NCI-H2196 (cell line): ENCODE measurements at regions not wholly inside any gene's neighbourhood (a gene's known extent, or its start where the extent isn't known, plus 50 kb on each side); places are given as distances from the start of the nearest gene placed in this dataset.
A peak's percentile ranks its signal among the peaks of the same experiment; 100 is the strongest.
"Not testable (repeated sequence)": the region's sequence is repeated elsewhere in the genome, so short reads cannot be mapped to it uniquely, and the experiment has no call there.

Experiments used
- DNase-seq: peaks from one replicate; lab custom pipeline; 2025; ENCODE audit not compliant: unreplicated experiment; lab: John Stamatoyannopoulos, UW

DNA sequence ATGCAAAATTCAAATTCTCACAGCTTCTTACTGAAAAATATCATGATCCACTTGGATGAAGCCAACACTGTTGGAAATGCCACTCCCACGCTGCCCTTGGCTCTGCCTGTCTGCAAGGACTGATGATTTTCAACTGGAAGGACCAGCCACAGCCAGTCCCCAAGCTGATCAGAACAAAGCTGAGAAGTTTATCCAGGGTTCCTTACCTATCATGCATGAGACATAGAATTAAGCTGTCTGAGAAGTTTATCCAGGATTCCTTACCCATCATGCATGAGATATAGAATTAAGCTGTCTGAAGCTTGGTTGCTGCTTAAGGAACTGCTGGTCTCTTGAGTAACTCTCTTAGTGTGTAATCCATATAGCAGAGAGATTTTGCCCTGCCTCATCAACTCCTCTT is 159.8 kb upstream of the TMEM260 start:
- no peak for DNase-seq

GRCh38 chr14:56422221-56422620 is 157.4 kb upstream of the TMEM260 start:
- DNase-seq: no peak

DNA sequence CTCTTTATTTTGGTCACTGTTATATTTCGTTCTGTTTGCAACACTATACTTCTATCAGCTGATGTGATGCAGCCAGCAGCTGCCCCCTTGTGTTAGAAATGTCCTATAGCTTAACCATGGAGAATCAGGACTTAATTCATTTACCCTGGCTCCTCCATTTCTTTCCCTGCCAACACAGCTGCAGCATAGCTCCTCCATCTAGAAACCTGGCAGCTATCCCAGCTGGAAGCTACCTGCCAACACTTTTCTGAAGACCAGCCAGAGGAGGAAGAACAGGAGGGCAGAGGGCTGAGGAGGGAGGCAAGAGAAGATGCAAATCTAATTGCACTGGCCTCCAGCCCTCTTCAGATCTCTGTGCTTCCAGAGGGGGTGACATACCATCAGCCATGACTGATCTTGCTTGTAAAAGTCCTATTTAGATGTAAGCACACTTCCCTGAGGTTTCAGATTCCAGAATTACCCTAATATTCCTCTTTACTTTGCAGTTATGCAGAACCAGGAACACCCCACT is 156.8 kb upstream of the TMEM260 start:
- peak; percentile 90 for DNase-seq

DNA sequence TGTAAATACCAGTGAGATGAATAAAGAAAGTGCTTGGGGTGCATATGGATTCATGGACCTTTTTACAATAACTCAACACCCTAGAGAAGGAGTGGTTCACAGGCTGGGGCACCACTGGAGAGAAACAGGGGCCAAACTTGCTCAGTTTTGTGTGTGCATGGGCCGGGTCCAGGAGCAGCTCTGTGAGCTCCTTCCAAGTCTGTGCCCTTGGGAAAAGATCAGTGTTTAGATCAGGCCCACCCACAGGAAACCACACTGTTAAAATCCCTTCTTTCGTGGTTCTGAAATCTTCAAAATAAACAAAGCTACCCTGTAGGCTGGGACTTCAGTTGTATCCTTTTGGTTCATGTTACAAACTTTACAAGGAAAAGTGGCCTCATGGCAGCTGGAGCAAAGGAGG is 156.1 kb upstream of the TMEM260 start:
- DNase-seq: no peak

DNA sequence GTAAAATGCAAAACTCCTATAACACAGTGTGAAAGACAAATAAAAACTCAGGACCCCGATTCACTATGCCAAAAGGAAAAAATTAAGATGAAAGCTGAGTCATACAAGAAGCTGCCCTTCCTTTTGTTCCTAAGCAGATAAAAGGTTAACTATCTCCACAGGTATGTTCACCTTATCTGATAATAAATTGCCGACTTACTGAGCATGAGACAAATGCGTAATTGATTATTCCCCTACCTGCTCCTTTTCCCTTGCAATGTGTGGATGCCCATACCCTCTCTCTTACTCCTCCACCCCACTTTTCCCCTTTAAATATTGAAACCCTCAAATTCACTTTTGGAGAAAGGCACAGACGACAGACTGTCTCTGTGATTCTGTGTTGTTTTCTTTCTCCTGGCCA is 148.6 kb upstream of the TMEM260 start:
- DNase-seq: no peak

DNA sequence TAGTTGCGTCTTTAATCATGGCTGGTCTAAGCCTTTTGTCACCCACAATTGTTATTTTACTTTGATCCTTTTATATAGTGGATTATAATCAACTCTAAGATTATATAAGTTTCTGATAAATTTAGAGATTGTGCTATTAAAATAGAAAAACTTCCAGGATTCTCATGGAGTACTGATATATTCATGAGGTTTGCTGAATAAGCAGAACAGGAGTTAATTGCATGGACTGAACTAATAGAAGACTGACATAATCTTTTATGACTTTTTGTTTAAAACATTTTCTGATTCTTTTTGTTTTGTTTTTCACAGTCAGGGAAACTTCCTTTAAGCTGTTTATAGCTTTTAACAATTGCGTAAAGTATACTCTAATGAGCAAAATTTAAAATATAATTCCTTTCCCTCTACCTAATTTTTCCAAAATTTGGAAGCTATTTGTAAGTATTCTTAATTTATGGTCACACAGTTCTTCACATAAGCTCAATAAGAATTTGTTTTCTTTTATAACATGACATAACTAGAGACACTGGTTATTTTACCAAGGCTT is 129.9 kb upstream of the TMEM260 start:
- no peak for DNase-seq

GRCh38 chr14:56452940-56453339 is 126.7 kb upstream of the TMEM260 start:
- no peak for DNase-seq

- not testable (repeated sequence) for DNase-seq
Observed at GRCh38 chr14:56454680-56455079, 124.9 kb upstream of the TMEM260 start.

DNA sequence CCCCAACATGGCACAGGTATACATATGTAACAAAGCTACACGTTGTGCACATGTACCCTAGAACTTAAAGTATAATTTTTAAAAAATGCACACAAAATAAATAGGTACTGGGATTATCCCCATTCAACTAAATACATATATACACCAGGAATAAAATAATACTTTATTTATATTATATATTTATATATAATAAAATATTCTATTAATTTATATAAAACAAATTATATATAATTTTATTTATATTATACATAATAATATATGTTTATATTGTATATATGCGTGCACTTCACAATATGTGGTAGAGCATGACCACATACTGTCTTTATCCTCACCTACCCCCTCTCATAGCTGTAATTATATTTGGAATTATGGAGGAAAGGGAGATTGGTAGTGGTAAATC is 119.1 kb upstream of the TMEM260 start:
- DNase-seq: no peak

GRCh38 chr14:56461276-56462275 is 118.0 kb upstream of the TMEM260 start:
- no peak for DNase-seq

GRCh38 chr14:56463271-56463890 is 116.2 kb upstream of the TMEM260 start:
- no peak for DNase-seq

DNA sequence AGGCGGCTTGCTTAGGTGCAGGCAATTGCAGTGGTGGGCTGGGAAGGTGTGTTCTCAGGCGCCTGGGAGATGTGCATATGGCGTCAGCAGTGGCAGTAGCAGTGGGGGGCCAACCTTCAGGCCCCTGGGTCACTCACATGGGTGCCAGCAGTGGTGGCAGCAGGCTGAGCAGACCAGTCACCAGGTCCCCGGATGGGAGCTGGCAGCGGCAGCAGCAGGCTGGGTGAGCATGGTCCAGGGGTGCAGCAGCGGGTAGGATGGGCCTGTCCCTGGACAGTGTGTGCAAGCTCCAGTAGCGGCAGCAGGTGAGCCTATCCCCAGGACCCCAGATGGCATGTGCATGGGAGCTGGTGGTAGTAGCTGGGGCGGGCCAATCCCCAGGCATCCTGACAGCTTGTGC is 108.5 kb upstream of the TMEM260 start:
- no peak for DNase-seq

DNA sequence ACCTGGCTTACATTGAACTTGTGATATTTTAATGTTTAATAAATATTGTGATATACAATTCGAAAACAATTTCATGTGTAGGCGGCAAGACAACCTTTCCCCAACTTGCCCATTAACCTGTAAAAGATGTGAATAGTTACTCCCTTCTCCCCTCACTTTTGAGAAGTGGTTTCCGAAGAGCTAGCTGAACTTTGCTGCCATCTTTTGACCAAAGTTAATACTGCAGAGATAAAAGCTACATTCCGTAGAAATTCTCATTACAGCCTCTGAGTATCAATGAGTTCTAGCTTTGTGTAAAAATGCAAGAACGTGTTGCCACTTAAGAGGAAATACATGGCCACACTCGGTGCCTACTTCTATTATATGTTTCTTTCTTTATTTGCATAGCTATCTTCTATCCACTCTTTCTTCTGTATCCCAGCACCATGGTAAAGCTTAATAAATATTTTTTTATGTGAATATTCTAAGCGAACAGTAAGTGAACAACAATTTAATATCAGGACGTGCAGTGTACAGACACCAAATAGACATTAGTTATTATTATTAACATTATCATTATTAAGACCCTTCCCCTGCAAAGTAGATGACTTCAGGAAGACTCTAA is 105.1 kb upstream of the TMEM260 start:
- peak; percentile 70 for DNase-seq

GRCh38 chr14:56482310-56482911 is 97.2 kb upstream of the TMEM260 start:
- peak; percentile 18 for DNase-seq

DNA sequence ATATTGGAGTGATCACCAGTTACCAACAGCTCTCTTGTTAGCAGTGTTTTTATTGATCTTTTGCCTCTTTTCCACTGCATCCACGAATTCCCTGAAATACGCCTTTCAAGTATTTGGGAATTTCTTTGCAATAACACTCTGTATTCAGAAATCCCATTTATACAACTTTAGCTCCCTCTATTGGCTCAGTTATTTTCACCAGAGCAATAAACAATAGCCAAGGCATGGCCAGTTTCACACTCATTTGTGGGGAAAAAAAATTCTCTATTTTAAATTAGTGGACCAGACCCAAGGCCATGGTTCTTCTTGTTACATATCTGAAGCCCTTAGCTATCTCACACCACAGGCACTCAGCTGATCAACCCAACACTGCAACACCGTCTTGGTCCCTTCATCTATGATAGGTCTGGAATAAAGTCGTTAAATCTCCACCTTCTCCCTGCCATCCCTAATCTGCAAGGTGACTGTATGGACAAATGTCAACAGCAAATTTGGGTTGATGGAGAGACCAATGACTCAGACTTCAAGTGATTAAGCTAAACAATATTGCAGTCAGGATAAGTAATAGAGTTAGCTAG is 92.4 kb upstream of the TMEM260 start:
- peak; percentile 22 for DNase-seq

GRCh38 chr14:56487761-56488160 is 91.8 kb upstream of the TMEM260 start:
- DNase-seq: no peak

DNA sequence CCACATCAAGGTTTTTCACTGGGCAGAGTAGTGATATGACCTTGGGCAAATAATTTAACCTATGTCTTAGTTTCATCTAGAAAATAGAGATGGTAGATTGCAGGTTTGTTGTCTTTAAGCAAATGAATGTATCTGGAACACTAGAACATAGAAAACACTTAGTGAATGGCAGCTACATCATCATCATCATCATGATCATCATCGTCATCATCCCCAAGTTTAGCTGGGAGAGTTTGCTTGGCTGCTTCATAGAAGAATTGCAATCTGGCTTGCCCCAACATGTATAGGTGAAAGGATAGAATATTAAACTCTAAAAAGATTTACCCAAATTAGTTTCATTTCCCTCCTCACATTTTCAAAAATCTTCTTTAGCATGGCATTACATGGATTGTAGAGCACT is 91.3 kb upstream of the TMEM260 start:
- no peak for DNase-seq

GRCh38 chr14:56490379-56490778 is 89.2 kb upstream of the TMEM260 start:
- DNase-seq: peak; percentile 77

DNA sequence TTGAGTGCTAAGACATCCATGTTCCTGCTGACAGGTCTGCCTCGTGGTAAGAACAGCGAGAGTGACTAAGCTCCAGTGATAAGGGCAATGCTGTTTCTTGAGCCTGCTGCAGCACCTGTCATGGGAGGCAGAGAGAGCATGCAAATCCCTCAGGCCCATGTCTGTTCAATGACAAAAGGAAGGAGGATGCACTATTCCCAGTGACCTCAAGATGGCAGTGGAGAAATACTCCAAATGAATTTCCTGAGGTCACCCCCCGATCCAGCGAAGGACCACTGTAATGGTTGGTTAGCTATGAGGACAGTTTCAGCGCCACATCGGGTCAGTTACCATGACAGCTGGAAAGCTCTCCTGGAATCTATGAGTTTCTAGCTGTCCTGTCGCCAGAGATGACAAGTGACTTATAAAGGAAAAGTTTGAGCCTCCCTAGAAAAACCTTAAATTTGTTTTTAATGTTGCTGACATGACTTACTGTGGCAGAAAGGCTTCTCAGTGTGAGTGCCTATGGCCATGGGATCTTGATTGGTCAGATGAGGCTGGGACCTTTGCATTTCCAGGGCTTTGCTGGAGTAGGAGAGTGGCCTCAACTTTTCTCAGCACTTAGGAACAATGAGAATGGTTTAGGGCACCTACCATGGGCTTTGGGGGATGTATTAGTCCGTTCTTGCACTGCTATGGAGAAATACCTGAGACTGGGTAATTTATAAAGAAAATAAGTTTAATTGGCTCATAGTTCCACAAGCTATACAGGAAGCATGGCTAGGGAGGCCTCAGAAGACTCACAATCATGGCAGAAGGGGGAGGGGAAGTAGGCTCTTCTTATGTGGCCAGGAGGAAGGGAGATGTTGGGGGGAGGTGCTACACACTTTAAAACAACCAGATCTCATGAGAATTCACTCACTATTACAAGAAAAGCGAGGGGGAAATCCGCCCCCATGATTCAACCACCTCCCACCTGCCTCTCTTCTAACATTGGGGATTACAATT is 88.0 kb upstream of the TMEM260 start:
- peak; percentile 73 for DNase-seq
